OCI-LY1 (cell line): ENCODE measurements at regions not wholly inside any gene's neighbourhood (a gene's known extent, or its start where the extent isn't known, plus 50 kb on each side); places are given as distances from the start of the nearest gene placed in this dataset.

ENCODE experiments used
- H2AFZ ChIP-seq: fragments of 200-600 bp; sonication (generic), shearing (Covaris generic); 2 replicates; pipeline ENCODE4 v1.6.0; 2014; ENCODE audit warnings: antibody characterized with exemption, mild to moderate bottlenecking, low read length
- H3F3A ChIP-seq: fragments of 200-600 bp; sonication (generic), shearing (Covaris generic); 2 replicates; pipeline ENCODE4 v1.6.0; 2014; ENCODE audit warnings: mild to moderate bottlenecking, antibody characterized with exemption, low read length, moderate library complexity; ENCODE audit not compliant: insufficient read depth
- H3K27ac ChIP-seq: fragments of 200-600 bp; sonication (generic); 2 replicates; pipeline ENCODE4 v1.5.1; 2014; ENCODE audit warnings: low read length, mixed run types, mild to moderate bottlenecking, low read depth; ENCODE audit not compliant: poor library complexity, severe bottlenecking
- H3K27me3 ChIP-seq: fragments of 200-600 bp; sonication (generic); 2 replicates; pipeline ENCODE4 v1.6.0; 2014; ENCODE audit warnings: antibody characterized with exemption, mild to moderate bottlenecking, low read length, moderate library complexity; ENCODE audit not compliant: insufficient read depth
- H3K36me3 ChIP-seq: fragments of 200-600 bp; sonication (generic); 2 replicates; pipeline ENCODE4 v1.6.1; 2014; ENCODE audit warnings: mild to moderate bottlenecking, antibody characterized with exemption, low read length, moderate library complexity, mixed read lengths; ENCODE audit not compliant: insufficient read depth
- H3K4me1 ChIP-seq: fragments of 200-600 bp; sonication (generic); 2 replicates; pipeline ENCODE4 v1.5.1; 2014; ENCODE audit warnings: mild to moderate bottlenecking, low read length, moderate library complexity; ENCODE audit not compliant: insufficient read depth, severe bottlenecking
- H3K4me2 ChIP-seq: fragments of 200-600 bp; sonication (generic), shearing (Covaris generic); 2 replicates; pipeline ENCODE4 v1.6.1; 2014; ENCODE audit warnings: low read length
- H3K4me3 ChIP-seq: fragments of 200-600 bp; sonication (generic); 2 replicates; pipeline ENCODE4 v1.5.1; 2014; ENCODE audit warnings: low read length, low read depth, mild to moderate bottlenecking, mixed read lengths; ENCODE audit not compliant: poor library complexity, severe bottlenecking
- H3K79me2 ChIP-seq: fragments of 200-600 bp; shearing (Covaris generic); 2 replicates; pipeline ENCODE4 v1.6.1; 2016; ENCODE audit warnings: mixed run types, low read length, mixed read lengths; ENCODE audit not compliant: insufficient read depth
- H3K9ac ChIP-seq: fragments of 200-600 bp; sonication (generic), shearing (Covaris generic); 2 replicates; pipeline ENCODE4 v1.6.1; 2014; ENCODE audit warnings: mild to moderate bottlenecking, low read length, mixed read lengths
- H3K9me2 ChIP-seq: fragments of 200-600 bp; sonication (generic), shearing (Covaris generic); 2 replicates; pipeline ENCODE4 v1.6.1; 2014; ENCODE audit warnings: low read depth, mild to moderate bottlenecking, low read length, mixed read lengths
- H3K9me3 ChIP-seq: fragments of 200-600 bp; shearing (Covaris generic); 2 replicates; pipeline ENCODE4 v1.6.1; 2014; ENCODE audit warnings: low read length, mixed read lengths
- H4K20me1 ChIP-seq: fragments of 200-600 bp; sonication (generic), shearing (Covaris generic); 2 replicates; pipeline ENCODE4 v1.6.0; 2016; ENCODE audit warnings: mild to moderate bottlenecking, low read length; ENCODE audit not compliant: insufficient read depth
- CTCF ChIP-seq: fragments of 200-600 bp; sonication (generic), shearing (Covaris generic); IDR thresholded peaks from 2 replicates; pipeline ENCODE4 v1.5.1; 2017; ENCODE audit warnings: mild to moderate bottlenecking, antibody characterized with exemption, low read length, moderate library complexity, mixed read lengths
- EZH2 ChIP-seq: fragments of 200-600 bp; sonication (generic), shearing (Covaris generic); IDR thresholded peaks from 2 replicates; pipeline ENCODE4 v1.8.0; 2017; ENCODE audit warnings: borderline replicate concordance, mixed run types, mild to moderate bottlenecking, antibody characterized with exemption, low read length, moderate library complexity, mixed read lengths

GRCh38 chr4:65217179-65217578, 453.1 kb downstream of the EPHA5 start:
- no peak for TF ChIP-seq EZH2
- TF ChIP-seq CTCF, result no peak

DNA sequence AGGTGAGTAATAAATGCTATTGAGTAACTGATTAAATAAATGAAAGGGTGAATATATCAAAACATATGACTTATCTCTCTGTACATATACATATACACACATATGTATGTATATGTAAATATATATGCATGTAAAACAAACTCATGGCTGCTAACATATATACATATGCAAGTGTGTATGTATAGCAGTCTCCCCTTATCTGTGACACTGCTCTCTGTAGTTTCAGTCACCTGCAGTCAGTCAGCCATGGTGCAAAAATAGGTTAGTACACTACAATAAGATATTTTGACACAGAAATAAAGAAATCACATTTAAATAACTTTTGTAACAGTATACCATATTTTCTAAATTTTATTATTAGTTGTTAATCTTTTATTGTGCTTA, 467.4 kb downstream of the EPHA5 start:
- Histone ChIP-seq H3K36me3 (no peaks in the 10 kb centered on the region), H3K27ac (no peak overlapping the region), H3K27me3 (no peaks in the 10 kb centered on the region), H4K20me1 (no peaks in the 10 kb centered on the region), H3F3A (no peaks in the 10 kb centered on the region), H3K9ac (no peak overlapping the region), H3K79me2 (no peaks in the 10 kb centered on the region), H3K4me2 (no peak overlapping the region), H2AFZ (no peak overlapping the region), H3K4me1 (no peaks in the 10 kb centered on the region), H3K9me2 (no peaks in the 10 kb centered on the region), H3K4me3 (no peak overlapping the region), H3K9me3 (no peaks in the 10 kb centered on the region)
- no peak for TF ChIP-seq CTCF
- TF ChIP-seq EZH2, result no peak

More at GRCh38 chr4:65217179-65217578, 453.1 kb downstream of the EPHA5 start:
- H3K9ac ChIP-seq, result no peak overlapping the region
- no peaks in the 10 kb centered on the region for H3K36me3 ChIP-seq
- H3K9me3 ChIP-seq, result no peaks in the 10 kb centered on the region
- no peaks in the 10 kb centered on the region for H3K4me1 ChIP-seq
- H3K4me3 ChIP-seq, result no peak overlapping the region
- no peak overlapping the region for H2AFZ ChIP-seq
- H3K27ac ChIP-seq, result no peak overlapping the region
- H3K4me2 ChIP-seq, result no peak overlapping the region
- H3F3A ChIP-seq, result no peaks in the 10 kb centered on the region
- H3K79me2 ChIP-seq, result no peaks in the 10 kb centered on the region
- H3K9me2 ChIP-seq, result no peaks in the 10 kb centered on the region
- no peaks in the 10 kb centered on the region for H3K27me3 ChIP-seq
- H4K20me1 ChIP-seq, result no peaks in the 10 kb centered on the region

DNA sequence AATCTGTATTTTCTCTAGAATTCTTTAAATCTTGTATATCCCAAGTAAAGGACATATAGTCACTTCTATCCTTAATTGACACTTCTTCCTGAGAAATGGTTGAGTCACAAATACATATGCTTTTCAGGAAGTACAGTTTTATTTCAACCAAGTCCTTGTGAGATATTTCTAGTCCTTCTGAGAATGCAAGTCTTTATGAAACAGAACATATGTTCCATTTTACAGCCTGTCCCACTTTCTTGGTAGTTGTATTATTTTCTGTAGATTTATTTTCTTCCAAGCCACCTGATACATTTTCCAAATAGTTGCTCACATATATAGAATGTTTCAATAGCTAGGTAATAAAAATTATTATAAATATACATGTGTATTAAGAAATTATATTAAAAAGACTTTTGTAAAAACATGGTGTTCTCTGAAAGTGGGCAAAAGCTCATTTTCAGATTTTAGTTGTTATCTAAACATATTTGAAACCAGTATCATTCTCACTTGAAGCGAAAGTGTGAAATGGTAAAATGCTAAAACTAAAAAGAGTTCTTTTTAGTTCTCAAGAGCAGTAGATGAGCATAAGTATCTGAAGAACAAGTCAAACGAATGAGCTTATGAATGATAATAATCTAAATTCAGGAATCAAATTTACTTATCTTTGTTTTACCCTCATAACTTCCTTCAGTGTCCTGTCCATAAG, 468.0 kb downstream of the EPHA5 start:
- no peaks in the 10 kb centered on the region for H3K9me3 ChIP-seq
- H3K9ac ChIP-seq, result no peak overlapping the region
- H3K9me2 ChIP-seq, result no peaks in the 10 kb centered on the region
- TF ChIP-seq EZH2 (no peak), CTCF (no peak)
- H3K4me3 ChIP-seq, result no peak overlapping the region
- H3K36me3 ChIP-seq, result no peaks in the 10 kb centered on the region
- H3K4me1 ChIP-seq, result no peaks in the 10 kb centered on the region
- no peaks in the 10 kb centered on the region for H4K20me1 ChIP-seq
- no peaks in the 10 kb centered on the region for H3K27me3 ChIP-seq
- no peak overlapping the region for H3K27ac ChIP-seq
- no peaks in the 10 kb centered on the region for H3F3A ChIP-seq
- H3K79me2 ChIP-seq, result no peaks in the 10 kb centered on the region
- no peak overlapping the region for H2AFZ ChIP-seq
- no peak overlapping the region for H3K4me2 ChIP-seq
